Stimulated activated CD8-positive, alpha-beta memory T cell treated with anti-CD3 and anti-CD28 coated beads, Interleukin-12 subunit alpha, Interleukin-12 subunit beta, amount 100 ng/mL, for 24 hours (primary cell): ENCODE measurements at regions not wholly inside any gene's neighbourhood (a gene's known extent, or its start where the extent isn't known, plus 50 kb on each side); places are given as distances from the start of the nearest gene placed in this dataset.
"Not testable (repeated sequence)": the region's sequence is repeated elsewhere in the genome, so short reads cannot be mapped to it uniquely, and the experiment has no call there.

Experiments used
- DNase-seq: peaks from one replicate; pipeline ENCODE4 v3.0.0-alpha.2; 2020; ENCODE audit errors: extremely low read depth

GRCh38 chr2:207409517-207409916 lies 120.2 kb upstream of the CREB1 start:
- DNase-seq = no peak

- DNase-seq = no peak
Measured at GRCh38 chr2:207412787-207413310, 116.9 kb upstream of the CREB1 start.

- no peak for DNase-seq
Measured at GRCh38 chr2:207413376-207413907, 116.3 kb upstream of the CREB1 start.

DNA sequence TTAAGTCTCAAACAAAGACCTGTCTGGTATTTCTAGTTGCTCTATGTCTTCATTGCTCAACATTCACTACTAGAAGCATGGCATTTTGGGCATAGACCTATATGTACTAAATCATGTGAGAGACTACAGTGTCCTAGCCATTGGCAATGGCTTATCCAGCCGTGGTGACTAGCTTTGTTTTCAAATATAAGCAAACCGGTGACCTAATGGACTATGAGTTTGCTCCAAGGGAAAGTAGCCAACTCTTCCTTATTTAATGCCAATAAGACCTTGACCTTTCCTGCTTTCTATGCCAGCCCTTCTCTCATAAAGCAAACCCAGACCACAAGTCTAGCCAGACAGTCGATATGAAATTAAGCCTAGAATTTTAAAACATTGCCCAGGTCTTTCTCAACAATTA lies 113.7 kb upstream of the CREB1 start:
- no peak for DNase-seq

DNA sequence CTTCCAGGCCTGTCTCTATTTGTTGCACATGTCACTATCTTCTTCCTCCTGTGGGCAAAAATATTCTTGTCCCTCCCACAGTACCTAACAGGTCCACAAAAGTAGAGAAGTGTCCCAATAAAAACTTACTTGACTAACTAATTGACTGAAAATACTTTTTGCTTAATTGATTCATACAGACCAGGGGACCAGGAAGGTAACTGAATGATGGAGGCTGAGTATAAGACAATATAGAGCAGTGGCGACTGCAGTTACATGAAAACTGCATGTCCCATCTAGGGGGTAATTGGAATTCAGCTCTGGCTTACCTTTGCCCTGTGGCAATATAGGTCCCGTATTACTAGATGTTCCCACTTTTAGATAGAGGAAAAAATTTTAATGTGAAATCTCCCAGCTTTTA lies 112.9 kb upstream of the CREB1 start:
- DNase-seq = no peak

GRCh38 chr2:207417301-207417718 lies 112.5 kb upstream of the CREB1 start:
- no peak for DNase-seq

DNA sequence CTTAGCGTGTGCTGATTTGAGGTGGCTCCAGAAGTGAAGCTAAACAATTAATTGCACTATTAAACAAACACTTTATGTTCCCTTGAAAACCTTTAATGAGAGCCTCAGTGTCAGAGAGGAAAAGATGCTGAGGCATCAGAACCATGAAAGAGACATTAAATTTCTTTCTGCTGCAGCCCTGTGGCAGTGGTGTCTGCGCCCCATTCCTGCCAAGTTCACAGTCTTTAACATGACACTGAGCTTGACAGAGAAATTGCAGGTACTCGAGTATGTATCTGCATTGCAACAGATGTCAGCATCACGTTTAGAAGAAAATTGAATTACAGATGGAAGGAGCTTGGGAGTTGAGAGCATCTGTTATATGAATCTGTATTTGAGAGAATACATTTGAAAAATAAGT lies 111.3 kb upstream of the CREB1 start:
- DNase-seq = no peak

DNA sequence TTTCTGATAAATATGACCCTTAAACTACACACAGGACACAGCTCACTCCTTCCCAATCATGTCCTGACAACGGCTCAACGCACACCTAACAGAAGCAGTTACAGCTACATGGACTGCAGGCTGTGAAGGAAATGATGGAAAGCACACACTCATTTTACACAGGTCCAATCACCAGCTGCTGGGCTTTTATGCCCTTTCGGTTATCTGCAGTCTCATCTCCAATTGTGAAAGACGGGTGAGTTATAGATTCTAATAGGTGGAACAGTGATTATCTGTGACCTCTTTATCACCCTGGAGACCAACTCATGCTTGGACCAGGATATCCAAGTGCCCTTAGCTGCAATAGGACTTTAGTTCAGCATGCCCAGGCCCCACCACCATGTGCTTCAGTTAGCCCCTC lies 110.4 kb upstream of the CREB1 start:
- no peak for DNase-seq

DNA sequence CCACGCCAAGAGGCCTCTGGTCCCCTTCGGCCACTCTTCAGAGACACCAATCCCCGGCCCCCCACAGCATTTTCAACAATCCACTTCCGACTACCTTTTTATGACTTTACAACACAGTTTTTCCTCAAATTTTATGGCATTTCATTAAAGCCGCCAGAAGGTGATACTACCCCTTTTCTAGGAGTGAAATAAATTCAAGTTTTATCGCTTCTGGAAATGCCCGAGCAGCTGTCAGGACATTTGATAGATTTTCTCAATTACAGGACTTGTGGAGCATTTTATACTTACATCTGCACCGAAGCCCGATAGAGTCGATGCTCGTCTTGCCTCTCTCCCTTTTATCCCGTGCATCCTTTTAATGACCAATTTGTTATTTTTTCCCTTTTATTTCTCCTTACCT lies 108.1 kb upstream of the CREB1 start:
- no peak for DNase-seq

DNA sequence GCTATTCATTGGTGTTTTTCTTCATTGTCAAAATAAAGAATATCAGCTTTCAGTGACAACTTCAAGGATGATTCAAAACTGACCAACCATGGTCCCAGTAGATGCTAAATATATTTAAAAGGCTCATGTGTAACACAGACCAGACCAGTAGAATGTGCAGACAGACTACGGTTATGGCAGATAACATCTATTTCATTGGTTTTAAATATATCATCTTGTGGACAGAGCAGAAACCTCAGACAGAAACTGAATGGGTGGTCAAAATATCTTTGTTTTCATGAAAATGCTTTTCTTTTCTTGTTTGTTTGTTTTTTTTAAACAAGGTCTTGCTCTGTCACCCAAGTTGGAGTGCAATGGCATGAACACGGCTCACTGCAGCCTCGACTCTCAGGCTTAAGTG lies 107.4 kb upstream of the CREB1 start:
- DNase-seq = no peak

DNA sequence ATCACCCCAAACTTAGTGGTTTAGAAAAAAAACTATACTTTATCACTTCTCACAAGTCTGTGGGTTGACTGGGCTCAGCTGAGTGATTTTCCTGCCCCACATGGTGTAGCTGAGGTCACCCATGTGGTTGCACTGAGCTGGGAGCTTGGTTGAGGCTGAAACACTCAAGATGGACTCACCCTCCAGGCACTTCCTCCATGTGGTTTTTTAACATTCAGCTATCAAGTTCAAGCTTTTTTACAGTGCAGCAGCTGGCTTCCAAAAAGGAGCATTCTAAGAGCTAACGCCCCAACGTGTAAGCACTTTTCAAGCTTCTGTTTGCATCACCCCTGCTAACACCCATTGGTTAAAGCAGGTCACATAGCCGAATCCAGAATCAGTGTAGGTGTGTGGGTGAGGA lies 105.9 kb upstream of the CREB1 start:
- peak; percentile 12 for DNase-seq

DNA sequence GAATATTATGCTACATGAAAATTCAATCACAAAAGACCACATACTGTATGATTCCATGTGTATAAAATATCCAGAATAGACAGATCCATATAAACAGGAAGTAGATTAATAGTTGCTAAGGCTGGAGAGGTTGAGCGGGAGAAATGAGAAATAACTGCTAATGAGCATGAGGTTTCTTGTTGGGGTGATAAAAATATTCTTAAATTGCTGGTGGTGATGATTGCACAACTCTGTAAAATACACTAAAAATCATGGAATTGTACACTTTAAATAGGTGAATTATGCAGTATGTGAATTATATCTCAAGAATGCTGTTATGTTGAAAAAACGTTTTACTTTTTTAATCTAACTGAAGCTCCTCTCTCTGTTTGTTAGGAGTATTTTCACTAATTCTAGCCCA lies 101.8 kb upstream of the CREB1 start:
- no peak for DNase-seq

DNA sequence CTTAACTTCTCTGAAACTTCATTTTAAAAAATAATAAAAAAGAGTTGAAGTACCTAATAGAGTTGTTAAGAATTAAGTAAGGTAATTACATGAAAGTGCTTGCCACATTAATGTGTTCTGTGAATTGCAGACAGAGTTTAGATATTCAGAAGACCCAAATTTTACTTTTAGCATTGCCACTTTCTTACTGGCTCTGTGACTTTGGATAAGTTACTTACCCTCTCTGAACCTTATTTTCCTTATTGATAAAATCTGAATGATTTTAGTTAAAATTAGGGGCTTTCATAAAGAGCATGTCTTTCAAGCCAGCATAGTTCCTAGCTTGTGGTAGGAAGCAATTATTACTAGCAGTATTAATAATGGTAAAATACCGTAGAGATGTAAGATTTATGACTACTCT lies 101.2 kb upstream of the CREB1 start:
- no peak for DNase-seq

DNA sequence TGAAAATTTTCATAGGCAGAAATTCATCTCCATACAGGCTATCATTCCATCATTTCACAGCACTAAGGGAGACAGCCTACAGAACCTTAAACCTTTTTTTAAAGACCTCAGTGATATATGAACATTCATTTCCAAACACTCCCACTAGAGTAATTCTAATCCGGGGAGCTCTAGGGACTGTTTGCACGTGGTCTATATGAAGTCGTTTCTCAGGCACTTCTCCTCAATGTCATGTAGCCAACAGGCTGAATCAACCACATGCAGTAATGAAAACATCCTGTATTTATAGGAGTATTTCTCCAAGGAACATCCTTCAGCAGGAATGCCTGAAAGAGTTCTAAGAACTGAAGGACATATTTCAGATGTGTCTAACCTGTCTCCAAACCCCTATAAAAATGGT lies 97.3 kb upstream of the CREB1 start:
- DNase-seq = no peak

- no peak for DNase-seq
Measured at GRCh38 chr2:207434306-207434705, 95.5 kb upstream of the CREB1 start.

GRCh38 chr2:207434899-207435465 lies 94.8 kb upstream of the CREB1 start:
- no peak for DNase-seq

- no peak for DNase-seq
Measured at GRCh38 chr2:207437136-207437523, 92.6 kb upstream of the CREB1 start.

DNA sequence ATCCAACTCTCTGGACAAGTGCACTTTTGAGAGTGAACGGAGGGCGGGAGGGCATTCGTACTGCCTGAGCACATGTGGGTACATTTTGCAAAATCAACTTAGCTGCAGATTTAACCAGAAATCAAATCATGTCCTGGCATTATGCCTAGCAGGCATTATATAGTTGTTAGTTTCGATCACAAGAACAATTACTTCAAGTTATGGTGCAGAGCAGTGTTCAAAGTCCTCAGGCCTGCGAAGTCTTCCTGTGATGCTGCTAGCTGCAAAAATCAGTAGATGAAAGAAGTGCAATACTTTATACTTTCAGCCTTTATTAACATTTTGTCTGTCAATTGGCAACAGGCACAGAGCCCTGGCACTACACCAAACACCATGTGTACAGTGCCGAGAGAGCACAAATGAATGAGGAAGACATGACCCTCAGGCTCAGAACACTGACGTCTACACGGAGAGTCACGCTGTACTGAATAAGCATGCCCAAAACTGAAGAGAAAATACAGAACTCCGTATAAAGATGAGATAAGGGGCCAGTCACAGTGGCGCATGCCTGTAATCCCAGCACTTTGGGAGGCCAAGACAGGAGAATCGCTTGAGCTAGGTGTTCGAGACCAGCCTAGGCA lies 92.1 kb upstream of the CREB1 start:
- DNase-seq = no peak

DNA sequence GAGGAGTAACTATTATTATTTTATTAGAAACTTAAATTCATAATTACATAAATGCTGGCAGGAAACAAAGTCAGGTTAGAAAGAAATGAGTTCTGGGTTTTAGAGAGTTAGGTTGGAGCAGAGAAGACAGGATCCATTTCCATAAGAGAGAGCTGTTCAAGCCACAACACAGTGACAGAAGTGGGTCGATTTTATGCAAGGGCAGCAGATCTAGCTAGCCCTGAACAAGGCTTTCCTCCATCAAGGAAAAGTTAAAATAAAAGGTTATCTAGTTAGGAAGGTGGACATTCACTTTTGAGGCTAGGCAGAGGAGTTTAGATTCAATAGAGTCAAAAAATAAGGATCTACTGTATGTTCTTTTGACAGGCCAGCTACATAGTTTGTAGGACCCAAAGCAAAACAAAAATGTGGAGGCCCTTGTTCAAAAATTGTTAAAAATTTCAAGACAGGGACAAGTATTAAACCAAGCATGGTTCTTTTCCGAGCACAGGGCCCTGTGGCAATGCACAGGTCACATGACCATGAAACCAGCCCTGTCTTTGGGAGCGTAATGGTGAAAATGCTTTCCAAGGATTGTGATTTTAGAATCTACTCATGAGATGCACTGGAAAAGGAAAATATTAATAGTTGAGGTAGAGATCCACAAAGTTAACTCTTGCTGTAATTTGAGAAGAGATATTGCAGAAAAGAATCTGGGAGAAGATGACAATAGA lies 91.2 kb upstream of the CREB1 start:
- no peak for DNase-seq

- DNase-seq = not testable (repeated sequence)
Measured at GRCh38 chr2:207439881-207440280, 89.9 kb upstream of the CREB1 start.

DNA sequence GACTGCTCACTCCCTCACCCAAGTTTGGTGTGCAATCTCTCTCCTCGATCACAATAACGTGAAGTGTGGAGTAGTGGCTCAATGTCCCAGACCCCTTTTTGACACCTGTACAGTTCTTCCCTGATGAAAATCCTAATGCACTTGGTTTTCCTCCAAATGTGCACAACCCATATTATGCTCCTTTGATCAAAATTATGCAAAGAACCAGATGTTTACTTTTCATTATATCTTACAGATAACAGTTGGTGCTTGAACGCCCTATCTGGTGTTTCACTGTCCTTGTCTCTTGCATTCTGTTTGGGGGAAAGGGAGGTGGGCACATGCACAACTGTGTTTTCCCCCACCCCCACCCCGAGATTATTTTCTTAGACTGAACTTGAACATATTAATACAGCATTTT lies 85.0 kb upstream of the CREB1 start:
- DNase-seq = no peak

DNA sequence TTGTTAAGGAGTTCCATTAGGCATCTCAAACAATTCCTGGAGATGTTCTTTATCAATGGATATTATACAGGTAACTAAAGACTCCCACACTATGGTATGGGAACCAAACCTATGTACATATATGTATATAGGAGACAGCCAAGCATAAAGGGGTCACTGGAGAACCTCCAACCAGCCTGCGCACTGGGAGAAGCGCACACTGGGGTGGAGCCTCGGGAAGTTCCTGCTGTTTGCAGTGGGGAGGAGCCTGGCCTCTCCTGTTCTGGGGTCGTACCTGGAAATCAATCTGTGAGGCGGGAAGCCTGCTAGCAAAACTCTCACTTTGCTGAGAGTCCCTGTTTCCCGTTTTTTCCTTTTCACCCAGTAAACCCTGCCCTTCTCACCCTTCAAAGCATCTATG lies 83.1 kb upstream of the CREB1 start:
- DNase-seq = no peak

- DNase-seq = no peak
Measured at GRCh38 chr2:207448006-207448405, 81.8 kb upstream of the CREB1 start.
